Heart right ventricle (tissue), 16 donors: ENCODE measurements at regions not wholly inside any gene's neighbourhood (a gene's known extent, or its start where the extent isn't known, plus 50 kb on each side); places are given as distances from the start of the nearest gene placed in this dataset.
"Not testable (repeated sequence)": the region's sequence is repeated elsewhere in the genome, so short reads cannot be mapped to it uniquely, and the experiment has no call there.

Source experiments
- ATAC-seq, 8 donors: fragments of 200-7000 bp; cut with Tn5 transposase; one replicate each; pipeline ENCODE4 v1.9.1; 2020; ENCODE audit warnings: mild to moderate bottlenecking in 8 of 8, moderate library complexity in 8 of 8, moderate number of reproducible peaks in 1 of 8
- DNase-seq, 2 donors: peaks; one replicate each; pipeline ENCODE4 v3.0.0-alpha.2; 2020
- H3K27ac ChIP-seq, 10 donors: fragments of 200-600 bp; sonication (generic) in 2 of 10; one replicate each; pipeline versions ENCODE4 v1.5.0 to v1.8.0; 2020 to 2022; ENCODE audit warnings: mild to moderate bottlenecking in 3 of 10
- H3K27me3 ChIP-seq, 7 donors: fragments of 200-600 bp; one replicate each; pipeline ENCODE4 v1.8.0; 2021 to 2022; ENCODE audit warnings: mild to moderate bottlenecking in 2 of 7
- H3K36me3 ChIP-seq, 9 donors: fragments of 200-600 bp; sonication (generic) in 1 of 9; one replicate each; pipeline versions ENCODE4 v1.5.0 to v1.8.0; 2020 to 2022; ENCODE audit warnings: mild to moderate bottlenecking in 2 of 9
- H3K4me1 ChIP-seq, 9 donors: fragments of 200-600 bp; sonication (generic) in 1 of 9; one replicate each; pipeline versions ENCODE4 v1.5.0 to v1.8.0; 2020 to 2022; ENCODE audit warnings: mild to moderate bottlenecking in 4 of 9
- H3K4me3 ChIP-seq, 10 donors: fragments of 200-600 bp; sonication (generic) in 2 of 10; one replicate each; pipeline versions ENCODE4 v1.5.0 to v1.8.0; 2020 to 2022; ENCODE audit warnings: mild to moderate bottlenecking in 7 of 10, moderate library complexity in 2 of 10
- H3K9me3 ChIP-seq, 11 donors: fragments of 200-600 bp in 10 of 11; sonication (generic) in 2 of 11; one replicate each; pipeline versions ENCODE4 v1.5.0 to v1.8.0; 2013 to 2022; ENCODE audit warnings: mild to moderate bottlenecking in 2 of 11, control low read depth in 1 of 11, moderate library complexity in 1 of 11
- CTCF ChIP-seq, 9 donors: fragments of 200-600 bp; sonication (generic) in 2 of 9; IDR thresholded peaks; one replicate each; pipeline versions ENCODE4 v1.5.0 to v1.8.0; 2021 to 2022; ENCODE audit warnings: antibody characterized with exemption in 9 of 9, mild to moderate bottlenecking in 5 of 9, moderate library complexity in 1 of 9
- WGBS, 2 donors: extraction: QIAGEN DNeasy Blood & Tissue Kit; methylation state at CpG; one replicate each; pipeline ENCODE4 v1.1.7; 2013; ENCODE audit warnings: inconsistent platforms in 1 of 2; 5-methylcytosine and 5-hydroxymethylcytosine counted together
- intact Hi-C, 10 donors: fragments of 100-400 bp; cut with DNase I; formaldehyde crosslinking; loops; one replicate each; pipeline versions ENCODE4 v1.11.1 to v1.14.2; 2022
- donor health status: Arrhythmogenic right ventricular cardiomyopathy.
- donor health status: ischemic (EF 13 %, LVEDD 7.1; RV severe dilation, severe dysfunction).
- donor health status: healthy with polysubstance abuse.
- donor health status: DM: no; HTN: yes; CAD: no.
- donor health status: DM: no; HTN: no; CAD: no.
- donor health status: ischemic (EF 25% LVEDD 6.9; RV normal size, moderate dysfunction).
- donor health status: ischemic (EF 25% LVEDD 5.7; RV mildly dilated, moderate dysfunction).
- donor health status: healthy.
- donor health status: DM: yes; HTN: yes; CAD: no.
- donor health status: Ischemic cardiomyopathy.
- donor health status: ischemic (EF 35%, LVEDD 5.7; RV mildly dilated, moderate dysfunction).
- donor health status: nonischemic (EF 11% LVEDD 7.7; RV severe dilation, severe dysfunction).
- donor health status: DM: yes; HTN: yes; CAD: no.
- donor health status: PGD.
- donor health status: ischemic (EF 29% LVEDD 5.4; RV normal size, mild dysfunction).
- donor health status: nonischemic (EF 23%, LVEDD 6.1; RV moderate dilation, normal function).

- Histone ChIP-seq H3K27me3 (peaks cover 0 to 11% (median 0%) of the 10 kb centered on the region in 7 donors), H3K36me3 (no peaks in the 10 kb centered on the region), H3K9me3 (peaks cover 0 to 16% (median 2%) of the 10 kb centered on the region in 11 donors), H3K4me3 (no peak overlapping the region), H3K4me1 (no peaks in the 10 kb centered on the region), H3K27ac (no peak overlapping the region)
- DNase-seq (no peak), ATAC-seq (no peak)
- no peak for TF ChIP-seq CTCF (IDR thresholded peaks at IDR 0.05)
- intact Hi-C loops, result no loop called here
Measured at GRCh38 chr5:174503086-174503460, 221.3 kb upstream of the MSX2 start.

GRCh38 chr5:174503461-174504265 is 220.7 kb upstream of the MSX2 start:
- H3K9me3 ChIP-seq, result peaks cover 0 to 10% (median under 1%) of the 10 kb centered on the region in 11 donors
- no peak for TF ChIP-seq CTCF (IDR thresholded peaks at IDR 0.05)
- no peak for ATAC-seq
- H3K4me1 ChIP-seq, result no peaks in the 10 kb centered on the region
- H3K27me3 ChIP-seq, result peaks cover 0 to 13% (median 0%) of the 10 kb centered on the region in 7 donors
- no peak overlapping the region for H3K27ac ChIP-seq
- no peak overlapping the region for H3K4me3 ChIP-seq
- no peaks in the 10 kb centered on the region for H3K36me3 ChIP-seq
- intact Hi-C loops, result no loop called here
- no peak for DNase-seq
- WGBS, 2 donors, result 67 to 69% methylated on average over 17 of the region's 17 CpGs

- no peak for ATAC-seq
- peaks cover 0 to 8% (median 0%) of the 10 kb centered on the region in 11 donors for H3K9me3 ChIP-seq
- no peak overlapping the region for H3K27ac ChIP-seq
- no peaks in the 10 kb centered on the region for H3K36me3 ChIP-seq
- no peak overlapping the region for H3K4me3 ChIP-seq
- no peak for TF ChIP-seq CTCF (IDR thresholded peaks at IDR 0.05)
- no peaks in the 10 kb centered on the region for H3K4me1 ChIP-seq
- no peak for DNase-seq
- WGBS, 2 donors, result 41 to 43% methylated on average over 9 of the region's 9 CpGs
- peaks cover 0 to 13% (median 3%) of the 10 kb centered on the region in 7 donors for H3K27me3 ChIP-seq
- intact Hi-C loops, result no loop called here
Measured at GRCh38 chr5:174504266-174504726, 220.1 kb upstream of the MSX2 start.

- no peak overlapping the region for H3K27ac ChIP-seq
- H3K4me3 ChIP-seq, result no peak overlapping the region
- ATAC-seq, result no peak
- H3K4me1 ChIP-seq, result no peaks in the 10 kb centered on the region
- H3K9me3 ChIP-seq, result no peaks in the 10 kb centered on the region
- no peak for TF ChIP-seq CTCF (IDR thresholded peaks at IDR 0.05)
- H3K36me3 ChIP-seq, result no peaks in the 10 kb centered on the region
- intact Hi-C loops, result no loop called here
- H3K27me3 ChIP-seq, result peaks cover 0 to 20% (median 6%) of the 10 kb centered on the region in 7 donors
- DNase-seq, result no peak
- WGBS, 2 donors, result 69 to 80% methylated on average over 4 of the region's 4 CpGs
Measured at GRCh38 chr5:174505621-174506020, 218.8 kb upstream of the MSX2 start.

GRCh38 chr5:174510782-174511453 is 213.5 kb upstream of the MSX2 start:
- H3K27me3 ChIP-seq, result peaks cover 0 to 23% (median 6%) of the 10 kb centered on the region in 7 donors
- H3K27ac ChIP-seq, H3K4me3 ChIP-seq, H3K4me1 ChIP-seq, ATAC-seq, DNase-seq, H3K9me3 ChIP-seq, intact Hi-C loops, H3K36me3 ChIP-seq: not testable (repeated sequence)
- 89 to 90% methylated on average over 11 of the region's 11 CpGs for WGBS, 2 donors
